ENCODE measurements at regions not wholly inside any gene's neighbourhood (a gene's known extent, or its start where the extent isn't known, plus 50 kb on each side); places are given as distances from the start of the nearest gene placed in this dataset.

DNA sequence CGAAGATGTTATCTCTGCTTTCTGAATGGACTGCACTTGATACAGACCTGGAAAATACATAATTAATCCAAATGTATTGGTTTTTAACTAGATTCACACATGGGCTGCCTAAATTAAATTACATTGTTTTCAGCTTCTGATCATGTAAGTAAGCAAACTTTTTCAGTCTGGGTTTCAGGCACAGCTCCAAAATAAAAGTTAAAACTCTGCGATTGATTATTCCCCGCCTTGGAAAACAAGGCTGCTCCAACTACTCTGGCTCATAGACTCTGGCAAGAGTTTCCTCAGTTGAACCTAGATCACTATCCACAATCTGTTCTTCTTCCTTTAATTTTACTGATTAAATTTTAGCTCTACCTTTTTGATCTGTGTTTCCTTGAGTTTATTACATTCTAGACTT, 526.0 kb upstream of the SPRY2 start:
- peaks cover 0 to 2% of the 10 kb centered on the region in 2 donors for H3K4me1 ChIP-seq (ENCODE audit: control insufficient read depth in 2 of 2, insufficient read depth in 2 of 2, low read length in 2 of 2)
- no peak overlapping the region for H3K27ac ChIP-seq (ENCODE audit: low read depth in 1 of 2, low read length in 1 of 2)
- H3K27me3 ChIP-seq (ENCODE audit: control insufficient read depth in 2 of 2, insufficient read depth in 1 of 2, low read length in 1 of 2): no peaks in the 10 kb centered on the region
- no peak overlapping the region for H3K4me3 ChIP-seq (ENCODE audit: low read length in 2 of 2)
- no peaks in the 10 kb centered on the region for H3K36me3 ChIP-seq (ENCODE audit: control insufficient read depth in 2 of 2, insufficient read depth in 2 of 2, low read length in 1 of 2)
- H3K9me3 ChIP-seq (ENCODE audit: control insufficient read depth in 2 of 2, insufficient read depth in 1 of 2, low read length in 1 of 2): no peaks in the 10 kb centered on the region
- DNase-seq (ENCODE audit: low read depth in 6 of 9, low spot score in 9 of 9): no peak
- 98% methylated on average over 3 of the region's 3 CpGs for WGBS

DNA sequence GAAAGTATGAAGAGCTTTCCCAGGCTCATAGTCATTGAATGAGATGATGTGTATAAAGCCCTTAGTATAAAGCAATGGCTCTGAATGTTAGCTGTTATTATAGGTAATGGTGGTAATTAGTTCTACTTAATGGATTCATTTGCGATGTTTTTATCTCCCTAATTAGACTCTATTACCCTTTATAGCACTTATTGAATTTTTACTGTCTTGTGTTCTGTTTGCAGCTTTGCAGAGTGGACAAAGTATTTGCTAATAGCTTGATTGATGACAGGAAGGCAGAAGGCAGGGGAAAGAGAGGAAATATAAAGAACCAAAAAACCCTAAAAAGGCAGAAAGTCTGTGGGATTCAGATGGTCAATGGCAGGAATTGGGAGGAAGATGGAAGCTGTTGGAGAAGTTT, 524.4 kb upstream of the SPRY2 start:
- no peak overlapping the region for H3K4me3 ChIP-seq (ENCODE audit: low read length in 2 of 2)
- DNase-seq (ENCODE audit: low read depth in 6 of 9, low spot score in 9 of 9): no peak
- WGBS: 91% methylated on average over 1 of the region's 1 CpG

DNA sequence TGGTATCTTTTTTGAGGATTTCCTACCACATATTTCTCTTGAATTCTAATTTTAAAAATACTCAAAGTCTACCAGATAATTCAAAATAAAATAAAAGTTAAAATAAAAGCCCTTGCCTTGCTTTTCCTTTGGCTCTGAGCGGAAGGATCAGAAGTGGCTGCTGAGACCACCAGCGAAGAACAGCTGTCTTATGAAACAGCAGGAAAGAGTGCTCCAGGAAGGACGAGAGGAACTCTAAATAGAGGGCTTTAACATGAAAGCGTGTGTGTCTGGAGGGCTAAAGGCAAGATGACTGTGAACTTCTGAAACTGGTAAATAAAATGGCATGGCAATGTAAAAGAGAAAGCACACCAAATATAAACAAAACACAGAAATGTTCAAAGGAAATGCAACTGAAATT, 521.5 kb upstream of the SPRY2 start:
- Histone ChIP-seq H3K4me1 (ENCODE audit: control insufficient read depth in 2 of 2, insufficient read depth in 2 of 2, low read length in 2 of 2) (peaks cover 0 to 2% of the 10 kb centered on the region in 2 donors), H3K9me3 (ENCODE audit: control insufficient read depth in 2 of 2, insufficient read depth in 1 of 2, low read length in 1 of 2) (no peaks in the 10 kb centered on the region), H3K4me3 (ENCODE audit: low read length in 2 of 2) (no peak overlapping the region), H3K27ac (ENCODE audit: low read depth in 1 of 2, low read length in 1 of 2) (no peak overlapping the region), H3K36me3 (ENCODE audit: control insufficient read depth in 2 of 2, insufficient read depth in 2 of 2, low read length in 1 of 2) (no peaks in the 10 kb centered on the region), H3K27me3 (ENCODE audit: control insufficient read depth in 2 of 2, insufficient read depth in 1 of 2, low read length in 1 of 2) (no peaks in the 10 kb centered on the region)
- DNase-seq (ENCODE audit: low read depth in 6 of 9, low spot score in 9 of 9): peak in 1 of 9 donors; percentile 2
- WGBS: 58% methylated on average over 4 of the region's 4 CpGs

More for the DNA sequence above, 524.4 kb upstream of the SPRY2 start:
- H3K27ac ChIP-seq (ENCODE audit: low read depth in 1 of 2, low read length in 1 of 2): no peak overlapping the region
- no peaks in the 10 kb centered on the region for H3K36me3 ChIP-seq (ENCODE audit: control insufficient read depth in 2 of 2, insufficient read depth in 2 of 2, low read length in 1 of 2)
- H3K27me3 ChIP-seq (ENCODE audit: control insufficient read depth in 2 of 2, insufficient read depth in 1 of 2, low read length in 1 of 2): no peaks in the 10 kb centered on the region
- no peaks in the 10 kb centered on the region for H3K9me3 ChIP-seq (ENCODE audit: control insufficient read depth in 2 of 2, insufficient read depth in 1 of 2, low read length in 1 of 2)
- peaks cover 0 to 2% of the 10 kb centered on the region in 2 donors for H3K4me1 ChIP-seq (ENCODE audit: control insufficient read depth in 2 of 2, insufficient read depth in 2 of 2, low read length in 2 of 2)

DNA sequence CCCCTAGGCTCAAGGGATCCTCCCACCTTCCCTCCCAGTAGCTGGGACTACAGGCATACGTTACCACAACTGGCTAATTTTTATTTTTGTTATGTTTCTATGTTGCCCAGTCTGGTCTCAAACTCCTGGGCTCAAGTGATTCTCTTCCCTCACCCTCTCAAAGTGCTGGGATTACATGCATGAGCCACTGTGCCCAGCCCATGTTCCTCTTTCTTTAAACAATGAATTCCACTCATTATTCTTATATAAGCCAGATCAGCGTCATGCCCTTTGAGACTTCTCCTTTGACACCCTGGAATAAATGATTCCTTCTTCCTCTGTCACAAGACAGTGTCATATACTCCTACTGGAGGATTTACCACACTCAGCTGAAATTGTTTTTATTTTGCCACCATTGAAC, 519.9 kb upstream of the SPRY2 start:
- Histone ChIP-seq H3K4me1 (ENCODE audit: control insufficient read depth in 2 of 2, insufficient read depth in 2 of 2, low read length in 2 of 2) (peaks cover 0 to 2% of the 10 kb centered on the region in 2 donors), H3K9me3 (ENCODE audit: control insufficient read depth in 2 of 2, insufficient read depth in 1 of 2, low read length in 1 of 2) (no peaks in the 10 kb centered on the region), H3K4me3 (ENCODE audit: low read length in 2 of 2) (no peak overlapping the region), H3K36me3 (ENCODE audit: control insufficient read depth in 2 of 2, insufficient read depth in 2 of 2, low read length in 1 of 2) (no peaks in the 10 kb centered on the region), H3K27me3 (ENCODE audit: control insufficient read depth in 2 of 2, insufficient read depth in 1 of 2, low read length in 1 of 2) (no peaks in the 10 kb centered on the region), H3K27ac (ENCODE audit: low read depth in 1 of 2, low read length in 1 of 2) (no peak overlapping the region)
- DNase-seq (ENCODE audit: low read depth in 6 of 9, low spot score in 9 of 9): no peak
- 91% methylated on average over 2 of the region's 2 CpGs for WGBS

DNA sequence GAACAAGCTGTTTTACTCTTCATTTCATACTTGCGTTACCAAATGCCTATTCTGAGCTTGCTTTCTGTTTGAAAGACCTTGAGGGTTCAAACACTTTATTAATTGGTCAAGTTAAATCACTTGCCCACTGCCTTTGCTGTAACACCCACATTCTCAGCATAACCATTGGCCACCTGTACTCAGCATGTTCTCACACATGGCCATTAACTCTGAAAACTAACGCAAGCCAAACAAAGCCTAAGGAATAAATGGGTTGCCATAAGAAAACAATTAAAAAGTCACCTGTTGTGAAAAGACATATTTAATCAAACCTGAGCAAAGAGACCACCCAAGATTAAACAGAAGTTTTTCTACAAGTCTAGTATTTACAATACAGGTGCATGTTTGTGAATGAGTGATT, 517.2 kb upstream of the SPRY2 start:
- no peaks in the 10 kb centered on the region for H3K36me3 ChIP-seq (ENCODE audit: control insufficient read depth in 2 of 2, insufficient read depth in 2 of 2, low read length in 1 of 2)
- H3K27me3 ChIP-seq (ENCODE audit: control insufficient read depth in 2 of 2, insufficient read depth in 1 of 2, low read length in 1 of 2): no peaks in the 10 kb centered on the region
- no peaks in the 10 kb centered on the region for H3K9me3 ChIP-seq (ENCODE audit: control insufficient read depth in 2 of 2, insufficient read depth in 1 of 2, low read length in 1 of 2)
- no peak overlapping the region for H3K27ac ChIP-seq (ENCODE audit: low read depth in 1 of 2, low read length in 1 of 2)
- no peak overlapping the region for H3K4me3 ChIP-seq (ENCODE audit: low read length in 2 of 2)
- H3K4me1 ChIP-seq (ENCODE audit: control insufficient read depth in 2 of 2, insufficient read depth in 2 of 2, low read length in 2 of 2): peaks cover 0 to 2% of the 10 kb centered on the region in 2 donors
- 99% methylated on average over 2 of the region's 2 CpGs for WGBS
- no peak for DNase-seq (ENCODE audit: low read depth in 6 of 9, low spot score in 9 of 9)

DNA sequence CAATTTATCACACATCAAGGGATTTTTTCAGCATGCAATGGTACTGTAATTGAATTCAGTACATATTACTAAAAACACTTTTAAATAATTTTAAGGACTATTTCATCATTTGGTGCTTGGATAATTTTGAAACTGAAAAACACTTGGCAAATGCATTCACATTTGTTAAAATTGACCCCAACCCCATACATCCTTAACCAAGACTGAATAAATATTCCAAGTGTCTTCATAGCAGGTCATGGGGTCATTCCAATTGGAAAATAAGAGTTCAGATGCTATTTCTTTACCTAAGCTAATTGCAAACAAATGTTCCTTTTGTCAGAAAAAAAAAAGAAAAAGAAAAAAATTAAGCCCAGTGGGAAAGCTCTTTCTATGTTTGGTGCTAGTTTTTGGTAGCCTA, 516.4 kb upstream of the SPRY2 start:
- H3K27ac ChIP-seq (ENCODE audit: low read depth in 1 of 2, low read length in 1 of 2): no peak overlapping the region
- no peaks in the 10 kb centered on the region for H3K36me3 ChIP-seq (ENCODE audit: control insufficient read depth in 2 of 2, insufficient read depth in 2 of 2, low read length in 1 of 2)
- no peaks in the 10 kb centered on the region for H3K27me3 ChIP-seq (ENCODE audit: control insufficient read depth in 2 of 2, insufficient read depth in 1 of 2, low read length in 1 of 2)
- H3K4me1 ChIP-seq (ENCODE audit: control insufficient read depth in 2 of 2, insufficient read depth in 2 of 2, low read length in 2 of 2): no peaks in the 10 kb centered on the region
- DNase-seq (ENCODE audit: low read depth in 6 of 9, low spot score in 9 of 9): no peak
- no peak overlapping the region for H3K4me3 ChIP-seq (ENCODE audit: low read length in 2 of 2)
- no peaks in the 10 kb centered on the region for H3K9me3 ChIP-seq (ENCODE audit: control insufficient read depth in 2 of 2, insufficient read depth in 1 of 2, low read length in 1 of 2)

DNA sequence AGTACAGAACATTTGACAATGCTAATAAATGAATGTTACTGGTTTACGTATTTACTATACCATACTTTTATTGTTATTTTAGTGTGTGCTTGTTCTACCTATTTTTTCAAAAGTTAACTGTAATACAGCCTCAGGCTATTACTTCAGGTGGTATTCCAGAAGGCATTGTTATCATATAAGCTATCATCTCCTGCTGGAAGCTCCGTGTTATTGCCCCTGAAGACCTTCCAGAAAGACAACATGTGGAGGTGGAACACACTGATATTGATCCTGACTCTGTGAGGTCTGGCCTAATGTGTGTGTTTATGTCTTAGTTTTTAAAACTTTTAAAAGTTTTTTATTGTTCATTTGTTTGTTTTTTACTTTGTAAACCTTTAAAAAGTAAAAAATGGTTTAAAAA, 509.8 kb upstream of the SPRY2 start:
- Histone ChIP-seq H3K27ac (ENCODE audit: low read depth in 1 of 2, low read length in 1 of 2) (no peak overlapping the region), H3K4me3 (ENCODE audit: low read length in 2 of 2) (no peak overlapping the region), H3K4me1 (ENCODE audit: control insufficient read depth in 2 of 2, insufficient read depth in 2 of 2, low read length in 2 of 2) (no peaks in the 10 kb centered on the region), H3K9me3 (ENCODE audit: control insufficient read depth in 2 of 2, insufficient read depth in 1 of 2, low read length in 1 of 2) (no peaks in the 10 kb centered on the region), H3K27me3 (ENCODE audit: control insufficient read depth in 2 of 2, insufficient read depth in 1 of 2, low read length in 1 of 2) (no peaks in the 10 kb centered on the region), H3K36me3 (ENCODE audit: control insufficient read depth in 2 of 2, insufficient read depth in 2 of 2, low read length in 1 of 2) (no peaks in the 10 kb centered on the region)
- 98% methylated on average over 2 of the region's 2 CpGs for WGBS
- DNase-seq (ENCODE audit: low read depth in 6 of 9, low spot score in 9 of 9): no peak

DNA sequence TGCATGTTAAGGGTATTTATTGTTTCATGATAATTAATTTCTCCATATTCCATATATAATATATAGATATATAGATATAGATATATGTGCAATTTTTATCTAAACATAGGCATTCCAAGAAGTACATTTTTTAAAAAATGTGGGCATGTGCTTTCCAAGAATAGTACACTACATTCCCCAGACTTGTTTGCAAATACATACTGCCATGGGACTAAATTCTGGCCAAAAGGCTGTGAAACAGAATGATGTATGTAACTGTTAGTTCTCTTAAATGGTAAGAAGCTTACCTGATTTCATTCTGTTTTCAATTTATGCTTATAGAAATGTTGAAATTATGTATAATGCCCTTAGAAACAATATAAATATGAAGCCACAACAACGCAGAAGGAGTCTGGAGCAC, 503.2 kb upstream of the SPRY2 start:
- no peak overlapping the region for H3K4me3 ChIP-seq (ENCODE audit: low read length in 2 of 2)
- H3K9me3 ChIP-seq (ENCODE audit: control insufficient read depth in 2 of 2, insufficient read depth in 1 of 2, low read length in 1 of 2): no peaks in the 10 kb centered on the region
- H3K27me3 ChIP-seq (ENCODE audit: control insufficient read depth in 2 of 2, insufficient read depth in 1 of 2, low read length in 1 of 2): no peaks in the 10 kb centered on the region
- H3K4me1 ChIP-seq (ENCODE audit: control insufficient read depth in 2 of 2, insufficient read depth in 2 of 2, low read length in 2 of 2): no peaks in the 10 kb centered on the region
- no peak overlapping the region for H3K27ac ChIP-seq (ENCODE audit: low read depth in 1 of 2, low read length in 1 of 2)
- 99% methylated on average over 1 of the region's 1 CpG for WGBS
- no peaks in the 10 kb centered on the region for H3K36me3 ChIP-seq (ENCODE audit: control insufficient read depth in 2 of 2, insufficient read depth in 2 of 2, low read length in 1 of 2)
- DNase-seq (ENCODE audit: low read depth in 6 of 9, low spot score in 9 of 9): no peak

DNA sequence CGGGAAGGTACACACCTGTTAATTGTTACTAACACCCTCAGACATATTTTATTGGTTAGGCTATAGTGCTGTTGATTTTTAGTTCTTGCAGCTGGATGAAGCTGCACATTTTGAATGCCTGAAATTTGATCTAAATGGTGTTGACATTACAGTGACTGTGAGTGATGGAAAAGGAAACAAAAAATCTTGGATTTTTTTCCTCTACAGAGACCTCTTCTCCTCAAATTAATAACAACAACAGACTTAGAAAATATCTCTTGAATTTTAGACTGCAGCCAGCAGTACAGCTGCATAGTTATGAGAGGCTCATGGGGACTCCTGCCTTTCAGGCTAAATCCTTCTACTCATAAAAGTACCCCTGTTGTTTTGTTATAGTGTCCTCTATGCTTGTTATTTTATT, 500.5 kb upstream of the SPRY2 start:
- H3K27ac ChIP-seq (ENCODE audit: low read depth in 1 of 2, low read length in 1 of 2): no peak overlapping the region
- DNase-seq (ENCODE audit: low read depth in 6 of 9, low spot score in 9 of 9): no peak
- H3K4me1 ChIP-seq (ENCODE audit: control insufficient read depth in 2 of 2, insufficient read depth in 2 of 2, low read length in 2 of 2): no peaks in the 10 kb centered on the region
- whole genome bisulfite sequencing: 93% methylated on average over 1 of the region's 1 CpG
- H3K27me3 ChIP-seq (ENCODE audit: control insufficient read depth in 2 of 2, insufficient read depth in 1 of 2, low read length in 1 of 2): no peaks in the 10 kb centered on the region
- H3K36me3 ChIP-seq (ENCODE audit: control insufficient read depth in 2 of 2, insufficient read depth in 2 of 2, low read length in 1 of 2): no peaks in the 10 kb centered on the region
- no peaks in the 10 kb centered on the region for H3K9me3 ChIP-seq (ENCODE audit: control insufficient read depth in 2 of 2, insufficient read depth in 1 of 2, low read length in 1 of 2)
- H3K4me3 ChIP-seq (ENCODE audit: low read length in 2 of 2): no peak overlapping the region

DNA sequence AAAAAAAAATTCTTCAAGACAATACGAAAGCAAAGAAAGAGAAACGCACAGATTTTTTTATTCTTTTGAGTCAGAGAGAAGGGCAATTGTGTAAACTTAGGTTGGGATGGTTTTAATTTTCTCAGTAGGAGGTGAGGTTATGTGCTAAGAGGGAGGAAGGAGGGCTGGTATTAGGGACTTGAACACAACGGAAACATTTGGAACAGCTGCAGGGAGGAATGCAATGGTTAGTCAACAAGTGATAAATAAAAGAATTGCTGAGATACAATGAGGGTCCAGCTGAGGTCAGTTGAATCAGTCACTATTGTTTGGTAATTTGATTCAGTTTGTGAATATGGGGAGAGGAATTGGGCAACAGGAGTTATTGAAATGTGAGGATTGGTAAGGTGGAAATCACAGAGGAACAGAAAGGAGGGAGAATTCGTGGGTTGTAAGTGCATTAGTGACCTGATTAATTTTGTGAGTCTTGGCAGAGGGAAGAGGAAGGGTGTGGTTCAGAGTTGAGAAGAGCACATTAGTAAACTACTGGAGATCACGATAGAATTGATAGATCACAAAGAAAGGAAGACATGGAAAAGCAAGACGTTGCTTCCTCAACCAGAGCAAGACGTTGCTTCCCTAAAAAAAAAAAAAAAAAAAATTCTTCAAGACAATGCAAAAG, 499.5 kb upstream of the SPRY2 start:
- DNase-seq (ENCODE audit: low read depth in 6 of 9, low spot score in 9 of 9): no peak

More for the DNA sequence above, 499.5 kb upstream of the SPRY2 start:
- H3K36me3 ChIP-seq (ENCODE audit: control insufficient read depth in 2 of 2, insufficient read depth in 2 of 2, low read length in 1 of 2): no peaks in the 10 kb centered on the region
- no peak overlapping the region for H3K27ac ChIP-seq (ENCODE audit: low read depth in 1 of 2, low read length in 1 of 2)
- H3K9me3 ChIP-seq (ENCODE audit: control insufficient read depth in 2 of 2, insufficient read depth in 1 of 2, low read length in 1 of 2): no peaks in the 10 kb centered on the region
- H3K27me3 ChIP-seq (ENCODE audit: control insufficient read depth in 2 of 2, insufficient read depth in 1 of 2, low read length in 1 of 2): no peaks in the 10 kb centered on the region
- no peak overlapping the region for H3K4me3 ChIP-seq (ENCODE audit: low read length in 2 of 2)
- no peaks in the 10 kb centered on the region for H3K4me1 ChIP-seq (ENCODE audit: control insufficient read depth in 2 of 2, insufficient read depth in 2 of 2, low read length in 2 of 2)
- 88% methylated on average over 7 of the region's 7 CpGs for WGBS

All from thymus (tissue), 11 donors.